T-cell (primary cell): ENCODE measurements at regions not wholly inside any gene's neighbourhood (a gene's known extent, or its start where the extent isn't known, plus 50 kb on each side); places are given as distances from the start of the nearest gene placed in this dataset.

ENCODE experiments used
- ATAC-seq, 4 experiments: fragments of 200-7000 bp in 3 of 4; fragments of 150-1000 bp in 1 of 4; cut with Tn5 transposase; replicated peaks in 1 of 4; 1 replicate in 3 of 4; 2 replicates in 1 of 4; pipeline ENCODE4 v1.10.0; 2021; ENCODE audit warnings: moderate library complexity in 3 of 4, mild to moderate bottlenecking in 2 of 4, moderate number of reproducible peaks in 1 of 4
- CTCF ChIA-PET, 2 donors: fragments of 300-600 bp; sonication (Branson Sonifier 250); formaldehyde crosslinking; loops; one replicate each; lab custom pipeline; 2022; ENCODE audit warnings: antibody characterized with exemption in 2 of 2; lab: Charles Lee
- POLR2A ChIA-PET, 2 donors: fragments of 300-600 bp; sonication (Branson Sonifier 250); formaldehyde crosslinking; loops; one replicate each; lab custom pipeline; 2022; ENCODE audit warnings: antibody characterized with exemption in 2 of 2; lab: Charles Lee
- DNase-seq, 35 experiments: peaks; one replicate each; pipeline versions ENCODE4 v3.0.0 to v3.0.0-alpha.2; 2013 to 2023
- H3K27ac ChIP-seq: one replicate; pipeline ENCODE4 v1.5.1; 2013; ENCODE audit warnings: low read length
- H3K27me3 ChIP-seq, 2 experiments: replicated peaks in 1 of 2; 1 replicate in 1 of 2; 2 replicates in 1 of 2; pipeline versions ENCODE4 v1.6.1 to v1.7.0; 2013; ENCODE audit warnings: low read length in 1 of 2, mixed read lengths in 1 of 2; ENCODE audit not compliant: control insufficient read depth in 2 of 2, insufficient read depth in 2 of 2; ENCODE audit errors: extremely low read depth in 1 of 2
- H3K36me3 ChIP-seq, 2 donors: 1 replicate in 1 of 2; 2 replicates in 1 of 2; pipeline versions ENCODE4 v1.6.1 to v1.7.0; 2013; ENCODE audit warnings: low read length in 1 of 2; ENCODE audit not compliant: control insufficient read depth in 2 of 2, insufficient read depth in 1 of 2; ENCODE audit errors: extremely low read depth in 1 of 2
- H3K4me1 ChIP-seq, 2 experiments: 1 replicate in 1 of 2; 2 replicates in 1 of 2; pipeline versions ENCODE4 v1.6.1 to v1.7.0; 2013; ENCODE audit warnings: low read length in 2 of 2, mixed read lengths in 1 of 2; ENCODE audit not compliant: insufficient read depth in 2 of 2, control insufficient read depth in 1 of 2; ENCODE audit errors: extremely low read depth in 1 of 2
- H3K4me3 ChIP-seq, 2 donors: 1 replicate in 1 of 2; 2 replicates in 1 of 2; pipeline versions ENCODE4 v1.5.1 to v1.7.0; 2013; ENCODE audit warnings: mild to moderate bottlenecking in 2 of 2, low read length in 1 of 2, moderate library complexity in 1 of 2; ENCODE audit not compliant: control insufficient read depth in 1 of 2; ENCODE audit errors: extremely low read depth in 1 of 2
- H3K9me3 ChIP-seq: 2 replicates; pipeline ENCODE4 v1.7.0; 2013
- H3K27ac Mint-ChIP-seq, 2 donors: one replicate each; pipeline ENCODE4 v1.8.0; 2020 to 2021; ENCODE audit warnings: mild to moderate bottlenecking in 2 of 2, mixed read lengths in 2 of 2
- H3K27me3 Mint-ChIP-seq, 2 donors: one replicate each; pipeline ENCODE4 v1.8.0; 2021 to 2022; ENCODE audit warnings: mixed read lengths in 2 of 2
- H3K36me3 Mint-ChIP-seq: one replicate; pipeline ENCODE4 v1.8.0; 2021; ENCODE audit warnings: mixed read lengths
- H3K4me1 Mint-ChIP-seq, 3 donors: one replicate each; pipeline ENCODE4 v1.8.0; 2020 to 2022; ENCODE audit warnings: mixed read lengths in 3 of 3, mild to moderate bottlenecking in 1 of 3
- H3K4me3 Mint-ChIP-seq, 3 donors: one replicate each; pipeline ENCODE4 v1.8.0; 2020 to 2022; ENCODE audit warnings: mild to moderate bottlenecking in 3 of 3, mixed read lengths in 3 of 3, moderate library complexity in 3 of 3
- H3K9me3 Mint-ChIP-seq, 3 donors: one replicate each; pipeline ENCODE4 v1.8.0; 2020 to 2022; ENCODE audit warnings: mixed read lengths in 3 of 3
- WGBS: methylation state at CpG from one replicate; pipeline ENCODE4 v1.1.5; 2013; ENCODE audit warnings: missing lambda C conversion rate; ENCODE audit not compliant: insufficient coverage; 5-methylcytosine and 5-hydroxymethylcytosine counted together

DNA sequence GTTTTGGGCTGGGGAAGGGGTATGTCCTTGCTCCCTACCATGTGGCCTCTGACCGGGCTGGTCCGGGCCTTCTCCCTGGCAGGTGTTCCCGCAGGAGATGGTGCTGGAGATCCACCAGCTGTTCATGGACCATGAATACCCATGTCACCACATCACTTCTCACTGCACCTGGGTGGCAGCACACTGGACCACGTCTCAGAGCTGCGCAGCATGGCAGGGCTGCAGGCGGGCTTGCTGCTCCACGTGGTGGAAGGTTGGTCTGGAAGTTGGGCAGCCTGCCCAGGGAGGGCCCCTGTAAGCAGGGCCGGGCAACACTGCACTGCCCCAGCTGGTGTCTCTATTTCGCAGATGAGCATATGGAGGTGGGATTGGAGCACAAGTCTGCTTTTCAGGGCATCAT is 169.5 kb upstream of the ZNF267 start:
- H3K36me3 ChIP-seq = peaks cover 32 to 65% of the 10 kb centered on the region in 2 donors

DNA sequence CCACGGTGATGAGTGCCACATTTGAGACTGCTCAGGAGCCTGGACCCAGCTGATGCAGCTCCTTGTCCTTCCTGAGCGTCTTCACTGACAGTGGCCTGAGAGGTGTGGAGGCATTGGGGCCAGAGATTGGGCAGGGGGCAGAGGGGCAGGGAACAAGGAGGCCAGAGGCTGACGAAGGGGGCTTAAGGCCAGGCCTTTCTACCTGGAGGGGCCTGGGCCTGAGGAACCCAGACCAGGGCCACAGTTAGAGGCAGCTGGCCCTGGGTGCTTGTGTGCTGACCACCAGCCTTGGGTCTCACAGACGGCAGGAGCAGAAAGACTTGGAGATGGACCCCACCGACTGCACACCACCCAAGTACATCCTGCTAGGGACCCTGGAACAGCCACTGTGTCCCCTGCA is 168.2 kb upstream of the ZNF267 start:
- H3K36me3 ChIP-seq = peaks cover 32 to 65% of the 10 kb centered on the region in 2 donors
- no peak for DNase-seq
- Mint-ChIP-seq H3K4me3 (no peak overlapping the region), H3K36me3 (peaks cover 40% of the 10 kb centered on the region), H3K27me3 (no peaks in the 10 kb centered on the region), H3K27ac (no peak overlapping the region), H3K9me3 (no peaks in the 10 kb centered on the region), H3K4me1 (peaks cover 40 to 44% (median 41%) of the 10 kb centered on the region in 3 donors)
- H3K9me3 ChIP-seq = no peaks in the 10 kb centered on the region
- no peaks in the 10 kb centered on the region for H3K27me3 ChIP-seq
- no peak for ATAC-seq
- ChIA-PET POLR2A (no interaction called here), CTCF (no interaction called here)
- no peak overlapping the region for H3K27ac ChIP-seq
- WGBS = 97% methylated on average over 3 of the region's 5 CpGs
- H3K4me3 ChIP-seq = no peak overlapping the region
- H3K4me1 ChIP-seq = peaks cover 9 to 37% of the 10 kb centered on the region in 2 experiments

More for the DNA sequence above, 169.5 kb upstream of the ZNF267 start:
- Mint-ChIP-seq H3K4me3 (no peak overlapping the region), H3K4me1 (peaks cover 39 to 45% (median 45%) of the 10 kb centered on the region in 3 donors), H3K9me3 (no peaks in the 10 kb centered on the region), H3K36me3 (peaks cover 40% of the 10 kb centered on the region), H3K27ac (peak overlapping the region in 1 of 2 donors; percentile 34), H3K27me3 (no peaks in the 10 kb centered on the region)
- ATAC-seq (no peak), DNase-seq (no peak)
- ChIA-PET CTCF (no interaction called here), POLR2A (no interaction called here)
- no peak overlapping the region for H3K27ac ChIP-seq
- peaks cover 9 to 41% of the 10 kb centered on the region in 2 experiments for H3K4me1 ChIP-seq
- 95% methylated on average over 4 of the region's 9 CpGs for WGBS
- no peak overlapping the region for H3K4me3 ChIP-seq
- H3K9me3 ChIP-seq = no peaks in the 10 kb centered on the region
- no peaks in the 10 kb centered on the region for H3K27me3 ChIP-seq

- peaks cover 32 to 65% of the 10 kb centered on the region in 2 donors for H3K36me3 ChIP-seq
These were observed 167.3 kb upstream of the ZNF267 start for GRCh38 chr16:31706318-31706717.

DNA sequence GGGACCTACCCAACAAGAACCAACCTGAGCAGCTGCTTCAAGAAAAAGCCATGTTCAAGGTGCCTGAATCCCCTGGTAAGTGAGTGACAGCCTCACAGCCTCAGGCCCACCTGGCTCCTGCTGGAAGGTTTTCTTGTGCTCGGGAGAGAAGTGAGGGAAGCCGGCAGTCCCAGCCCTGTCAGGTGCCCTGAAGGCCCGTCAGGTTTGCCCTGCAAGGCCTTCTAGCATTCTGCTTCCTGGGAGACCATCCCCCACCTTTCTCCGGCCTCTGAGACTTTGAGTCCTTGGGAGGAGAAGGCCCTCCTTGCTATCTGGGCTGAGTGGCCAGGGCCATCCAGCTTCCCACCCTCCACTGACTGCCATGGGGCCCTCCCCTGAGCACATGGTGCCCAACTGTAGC is 166.7 kb upstream of the ZNF267 start:
- peaks cover 32 to 65% of the 10 kb centered on the region in 2 donors for H3K36me3 ChIP-seq
- H3K9me3 Mint-ChIP-seq = no peaks in the 10 kb centered on the region
- no peaks in the 10 kb centered on the region for H3K9me3 ChIP-seq
- ChIA-PET POLR2A (interaction anchor here in 1 of 2 donors (0.7 kb wide), 1 partner anchor 255 kb away, joined by 5 read pairs; no protein-coding TSS in a partner anchor), CTCF (no interaction called here)
- no peak overlapping the region for H3K27ac ChIP-seq
- H3K27me3 ChIP-seq = no peaks in the 10 kb centered on the region
- no peak for DNase-seq
- H3K4me1 Mint-ChIP-seq = peaks cover 30 to 34% (median 30%) of the 10 kb centered on the region in 3 donors
- no CpG with 5 or more reads among the region's 4 CpGs for WGBS
- no peak overlapping the region for H3K27ac Mint-ChIP-seq
- H3K4me3 ChIP-seq = no peak overlapping the region
- H3K36me3 Mint-ChIP-seq = peaks cover 40% of the 10 kb centered on the region
- peaks cover 4 to 29% of the 10 kb centered on the region in 2 experiments for H3K4me1 ChIP-seq
- H3K4me3 Mint-ChIP-seq = no peak overlapping the region
- ATAC-seq = no peak
- no peaks in the 10 kb centered on the region for H3K27me3 Mint-ChIP-seq

More at GRCh38 chr16:31706318-31706717, 167.3 kb upstream of the ZNF267 start:
- H3K27me3 ChIP-seq = no peaks in the 10 kb centered on the region
- no peak for ATAC-seq
- Mint-ChIP-seq H3K27me3 (no peaks in the 10 kb centered on the region), H3K36me3 (peaks cover 40% of the 10 kb centered on the region), H3K27ac (no peak overlapping the region), H3K4me1 (peaks cover 34 to 38% (median 34%) of the 10 kb centered on the region in 3 donors), H3K9me3 (no peaks in the 10 kb centered on the region), H3K4me3 (no peak overlapping the region)
- H3K4me3 ChIP-seq = no peak overlapping the region
- H3K27ac ChIP-seq = no peak overlapping the region
- no peak for DNase-seq
- CTCF ChIA-PET = no interaction called here
- H3K9me3 ChIP-seq = no peaks in the 10 kb centered on the region
- POLR2A ChIA-PET = no interaction called here
- WGBS = 90% methylated on average over 7 of the region's 9 CpGs
- H3K4me1 ChIP-seq = peaks cover 4 to 35% of the 10 kb centered on the region in 2 experiments

- H3K4me3 Mint-ChIP-seq = peak overlapping the region in 1 of 3 donors; percentile 22
- H3K27me3 Mint-ChIP-seq = no peaks in the 10 kb centered on the region
- Histone ChIP-seq H3K36me3 (peaks cover 30 to 58% of the 10 kb centered on the region in 2 donors), H3K9me3 (no peaks in the 10 kb centered on the region), H3K4me1 (peaks cover 4 to 29% of the 10 kb centered on the region in 2 experiments), H3K27ac (no peak overlapping the region), H3K4me3 (no peak overlapping the region), H3K27me3 (no peaks in the 10 kb centered on the region)
- no peaks in the 10 kb centered on the region for H3K9me3 Mint-ChIP-seq
- peaks cover 28 to 33% (median 30%) of the 10 kb centered on the region in 3 donors for H3K4me1 Mint-ChIP-seq
- ATAC-seq (no peak), DNase-seq (no peak)
- peaks cover 33% of the 10 kb centered on the region for H3K36me3 Mint-ChIP-seq
- ChIA-PET CTCF (no interaction called here), POLR2A (interaction anchor here in 1 of 2 donors (1.1 kb wide), 1 partner anchor 13 kb away, joined by 3 read pairs; no protein-coding TSS in a partner anchor)
- 89% methylated on average over 9 of the region's 10 CpGs for WGBS
- peak overlapping the region in 1 of 2 donors; percentile 70 for H3K27ac Mint-ChIP-seq
These were observed 165.8 kb upstream of the ZNF267 start for GRCh38 chr16:31707743-31708335.

DNA sequence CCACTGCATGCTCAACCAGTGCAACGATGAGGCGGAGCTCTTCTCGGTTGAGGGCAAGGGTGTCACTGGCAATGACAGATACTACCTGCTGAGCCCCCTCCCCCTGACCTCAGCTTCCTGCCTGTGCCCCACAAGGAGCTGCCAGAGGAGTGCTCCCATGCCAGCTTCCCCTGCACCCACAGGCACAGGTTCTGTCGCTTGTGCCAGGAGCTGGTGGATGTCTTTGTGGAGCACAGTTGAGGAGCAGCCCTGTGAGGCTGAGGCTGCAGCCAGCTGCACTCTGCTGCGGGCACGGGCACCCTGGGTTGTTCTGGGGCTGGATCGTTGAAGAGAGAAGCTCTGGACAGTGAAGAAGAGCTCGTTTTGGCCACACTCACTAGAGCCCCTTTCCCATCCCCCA is 165.3 kb upstream of the ZNF267 start:
- peak in 16 of 35 experiments; percentile 24 to 81 (median 44) for DNase-seq
- no peak overlapping the region for H3K27ac ChIP-seq
- H3K27me3 ChIP-seq = no peaks in the 10 kb centered on the region
- peaks cover 25 to 53% of the 10 kb centered on the region in 2 donors for H3K36me3 ChIP-seq
- CTCF ChIA-PET = no interaction called here
- Mint-ChIP-seq H3K36me3 (peaks cover 31% of the 10 kb centered on the region), H3K27ac (peak overlapping the region in 1 of 2 donors; percentile 70), H3K9me3 (no peaks in the 10 kb centered on the region), H3K27me3 (no peaks in the 10 kb centered on the region), H3K4me3 (no peak overlapping the region), H3K4me1 (peaks cover 30 to 34% (median 33%) of the 10 kb centered on the region in 3 donors)
- H3K4me1 ChIP-seq = peaks cover 4 to 32% of the 10 kb centered on the region in 2 experiments
- WGBS = 32% methylated on average over 3 of the region's 8 CpGs
- no peaks in the 10 kb centered on the region for H3K9me3 ChIP-seq
- H3K4me3 ChIP-seq = no peak overlapping the region
- POLR2A ChIA-PET = interaction anchor here in 1 of 2 donors (1.1 kb wide), 1 partner anchor 13 kb away, joined by 3 read pairs; no protein-coding TSS in a partner anchor
- ATAC-seq = peak in 1 of 4 experiments; percentile 60
